PC-3 (cell line): ENCODE measurements at regions not wholly inside any gene's neighbourhood (a gene's known extent, or its start where the extent isn't known, plus 50 kb on each side); places are given as distances from the start of the nearest gene placed in this dataset.

Experiments
- EZH2 ChIP-seq: fragments of 300-600 bp; sonication (generic); IDR thresholded peaks from one replicate; pipeline ENCODE4 v1.6.1; 2017; ENCODE audit warnings: antibody characterized with exemption, mild to moderate bottlenecking, low read length; ENCODE audit not compliant: unreplicated experiment
- TF ChIP-seq, protein P1 (sequence below): fragments of 300-600 bp; sonication (generic); conservative IDR thresholded peaks from 2 replicates; pipeline ENCODE4 v1.5.1; 2017; ENCODE audit warnings: antibody characterized with exemption, low read depth, mild to moderate bottlenecking, low read length

- TF ChIP-seq, protein P1, sequence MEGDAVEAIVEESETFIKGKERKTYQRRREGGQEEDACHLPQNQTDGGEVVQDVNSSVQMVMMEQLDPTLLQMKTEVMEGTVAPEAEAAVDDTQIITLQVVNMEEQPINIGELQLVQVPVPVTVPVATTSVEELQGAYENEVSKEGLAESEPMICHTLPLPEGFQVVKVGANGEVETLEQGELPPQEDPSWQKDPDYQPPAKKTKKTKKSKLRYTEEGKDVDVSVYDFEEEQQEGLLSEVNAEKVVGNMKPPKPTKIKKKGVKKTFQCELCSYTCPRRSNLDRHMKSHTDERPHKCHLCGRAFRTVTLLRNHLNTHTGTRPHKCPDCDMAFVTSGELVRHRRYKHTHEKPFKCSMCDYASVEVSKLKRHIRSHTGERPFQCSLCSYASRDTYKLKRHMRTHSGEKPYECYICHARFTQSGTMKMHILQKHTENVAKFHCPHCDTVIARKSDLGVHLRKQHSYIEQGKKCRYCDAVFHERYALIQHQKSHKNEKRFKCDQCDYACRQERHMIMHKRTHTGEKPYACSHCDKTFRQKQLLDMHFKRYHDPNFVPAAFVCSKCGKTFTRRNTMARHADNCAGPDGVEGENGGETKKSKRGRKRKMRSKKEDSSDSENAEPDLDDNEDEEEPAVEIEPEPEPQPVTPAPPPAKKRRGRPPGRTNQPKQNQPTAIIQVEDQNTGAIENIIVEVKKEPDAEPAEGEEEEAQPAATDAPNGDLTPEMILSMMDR, result no peak
- TF ChIP-seq EZH2, result no peak
Observed at GRCh38 chr13:60242043-60242595, 78.4 kb upstream of the DIAPH3 start.
